Amniotic epithelial cell (primary cell): ENCODE measurements at regions not wholly inside any gene's neighbourhood (a gene's known extent, or its start where the extent isn't known, plus 50 kb on each side); places are given as distances from the start of the nearest gene placed in this dataset.
"Not testable (repeated sequence)": the region's sequence is repeated elsewhere in the genome, so short reads cannot be mapped to it uniquely, and the experiment has no call there.

Source experiments
- DNase-seq: peaks from one replicate; pipeline ENCODE4 v3.0.0-alpha.2; 2010; ENCODE audit warnings: low read depth

- DNase-seq: no peak
These were observed 274.9 kb upstream of the DIO3 start for GRCh38 chr14:101286271-101287018.

GRCh38 chr14:101288436-101289229 is 272.7 kb upstream of the DIO3 start:
- DNase-seq: peak; percentile 11

- DNase-seq: no peak
These were observed 272.0 kb upstream of the DIO3 start for GRCh38 chr14:101289230-101289690.

- no peak for DNase-seq
These were observed 271.4 kb upstream of the DIO3 start for GRCh38 chr14:101289911-101290310.

GRCh38 chr14:101290611-101291010 is 270.7 kb upstream of the DIO3 start:
- no peak for DNase-seq

- DNase-seq: no peak
These were observed 269.9 kb upstream of the DIO3 start for GRCh38 chr14:101291390-101291789.

- DNase-seq: no peak
These were observed 268.8 kb upstream of the DIO3 start for GRCh38 chr14:101292448-101292847.

GRCh38 chr14:101293605-101294004 is 267.7 kb upstream of the DIO3 start:
- no peak for DNase-seq

- no peak for DNase-seq
These were observed 267.2 kb upstream of the DIO3 start for GRCh38 chr14:101294136-101294535.

GRCh38 chr14:101299781-101300180 is 261.5 kb upstream of the DIO3 start:
- DNase-seq: not testable (repeated sequence)

GRCh38 chr14:101301011-101301410 is 260.3 kb upstream of the DIO3 start:
- DNase-seq: no peak

- not testable (repeated sequence) for DNase-seq
These were observed 254.1 kb upstream of the DIO3 start for GRCh38 chr14:101307162-101307561.

GRCh38 chr14:101311186-101311585 is 250.1 kb upstream of the DIO3 start:
- DNase-seq: not testable (repeated sequence)

- DNase-seq: no peak
These were observed 248.0 kb upstream of the DIO3 start for GRCh38 chr14:101313268-101313667.

GRCh38 chr14:101315802-101316296 is 245.4 kb upstream of the DIO3 start:
- no peak for DNase-seq

GRCh38 chr14:101318271-101318670 is 243.0 kb upstream of the DIO3 start:
- DNase-seq: no peak

GRCh38 chr14:101320396-101320795 is 240.9 kb upstream of the DIO3 start:
- no peak for DNase-seq

GRCh38 chr14:101322223-101322622 is 239.1 kb upstream of the DIO3 start:
- DNase-seq: no peak

GRCh38 chr14:101323111-101323510 is 238.2 kb upstream of the DIO3 start:
- DNase-seq: no peak

GRCh38 chr14:101323614-101324235 is 237.6 kb upstream of the DIO3 start:
- DNase-seq: not testable (repeated sequence)

GRCh38 chr14:101325319-101325718 is 236.0 kb upstream of the DIO3 start:
- no peak for DNase-seq

GRCh38 chr14:101328412-101329028 is 232.8 kb upstream of the DIO3 start:
- peak; percentile 64 for DNase-seq
